LNCaP clone FGC (cell line): ENCODE measurements at regions not wholly inside any gene's neighbourhood (a gene's known extent, or its start where the extent isn't known, plus 50 kb on each side); places are given as distances from the start of the nearest gene placed in this dataset.

ENCODE experiments used
- DNase-seq: peaks from one replicate; pipeline ENCODE4 v3.0.0-alpha.2; 2011; ENCODE audit warnings: low read depth
- H3K4me3 ChIP-seq: 2 replicates; pipeline ENCODE4 v1.5.1; 2011; ENCODE audit warnings: mild to moderate bottlenecking, low read depth, low read length, control low read depth
- TF ChIP-seq, protein P1 (sequence below): IDR thresholded peaks from 2 replicates; pipeline ENCODE4 v1.5.1; 2012; ENCODE audit warnings: mild to moderate bottlenecking; ENCODE audit not compliant: control insufficient read depth, insufficient read depth; ENCODE audit errors: extremely low read depth

- no peak overlapping the region for H3K4me3 ChIP-seq
- DNase-seq: no peak
- TF ChIP-seq, protein P1, sequence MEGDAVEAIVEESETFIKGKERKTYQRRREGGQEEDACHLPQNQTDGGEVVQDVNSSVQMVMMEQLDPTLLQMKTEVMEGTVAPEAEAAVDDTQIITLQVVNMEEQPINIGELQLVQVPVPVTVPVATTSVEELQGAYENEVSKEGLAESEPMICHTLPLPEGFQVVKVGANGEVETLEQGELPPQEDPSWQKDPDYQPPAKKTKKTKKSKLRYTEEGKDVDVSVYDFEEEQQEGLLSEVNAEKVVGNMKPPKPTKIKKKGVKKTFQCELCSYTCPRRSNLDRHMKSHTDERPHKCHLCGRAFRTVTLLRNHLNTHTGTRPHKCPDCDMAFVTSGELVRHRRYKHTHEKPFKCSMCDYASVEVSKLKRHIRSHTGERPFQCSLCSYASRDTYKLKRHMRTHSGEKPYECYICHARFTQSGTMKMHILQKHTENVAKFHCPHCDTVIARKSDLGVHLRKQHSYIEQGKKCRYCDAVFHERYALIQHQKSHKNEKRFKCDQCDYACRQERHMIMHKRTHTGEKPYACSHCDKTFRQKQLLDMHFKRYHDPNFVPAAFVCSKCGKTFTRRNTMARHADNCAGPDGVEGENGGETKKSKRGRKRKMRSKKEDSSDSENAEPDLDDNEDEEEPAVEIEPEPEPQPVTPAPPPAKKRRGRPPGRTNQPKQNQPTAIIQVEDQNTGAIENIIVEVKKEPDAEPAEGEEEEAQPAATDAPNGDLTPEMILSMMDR: no peak
Measured at GRCh38 chr1:224535641-224536040, 80.5 kb upstream of the CNIH3 start.

- H3K4me3 ChIP-seq: no peak overlapping the region
- DNase-seq: no peak
- TF ChIP-seq, protein P1: no peak
Measured at GRCh38 chr1:224539971-224540370, 76.1 kb upstream of the CNIH3 start.

DNA sequence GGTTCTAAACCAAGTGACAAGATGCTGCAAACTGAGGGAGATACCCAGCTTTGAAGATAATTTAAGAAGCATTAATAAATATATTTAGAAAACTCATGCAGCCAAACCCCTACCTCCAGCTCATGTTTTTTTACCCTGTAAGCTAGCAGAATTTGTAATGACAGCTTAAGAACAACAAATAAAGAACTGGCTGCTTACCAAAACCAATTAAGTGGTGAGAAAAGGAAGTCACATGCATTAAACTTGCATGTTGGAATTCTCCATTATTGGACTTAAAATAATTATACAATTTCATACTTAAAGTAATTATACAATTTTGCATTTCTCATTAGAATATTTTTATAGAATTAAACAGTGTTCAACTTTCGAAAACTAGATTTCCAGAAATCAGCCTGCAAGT, 75.6 kb upstream of the CNIH3 start:
- DNase-seq: peak; percentile 67
- TF ChIP-seq, protein P1: no peak
- H3K4me3 ChIP-seq: no peak overlapping the region

- TF ChIP-seq, protein P1: no peak
- DNase-seq: no peak
- H3K4me3 ChIP-seq: no peak overlapping the region
Measured at GRCh38 chr1:224541072-224541790, 74.9 kb upstream of the CNIH3 start.

DNA sequence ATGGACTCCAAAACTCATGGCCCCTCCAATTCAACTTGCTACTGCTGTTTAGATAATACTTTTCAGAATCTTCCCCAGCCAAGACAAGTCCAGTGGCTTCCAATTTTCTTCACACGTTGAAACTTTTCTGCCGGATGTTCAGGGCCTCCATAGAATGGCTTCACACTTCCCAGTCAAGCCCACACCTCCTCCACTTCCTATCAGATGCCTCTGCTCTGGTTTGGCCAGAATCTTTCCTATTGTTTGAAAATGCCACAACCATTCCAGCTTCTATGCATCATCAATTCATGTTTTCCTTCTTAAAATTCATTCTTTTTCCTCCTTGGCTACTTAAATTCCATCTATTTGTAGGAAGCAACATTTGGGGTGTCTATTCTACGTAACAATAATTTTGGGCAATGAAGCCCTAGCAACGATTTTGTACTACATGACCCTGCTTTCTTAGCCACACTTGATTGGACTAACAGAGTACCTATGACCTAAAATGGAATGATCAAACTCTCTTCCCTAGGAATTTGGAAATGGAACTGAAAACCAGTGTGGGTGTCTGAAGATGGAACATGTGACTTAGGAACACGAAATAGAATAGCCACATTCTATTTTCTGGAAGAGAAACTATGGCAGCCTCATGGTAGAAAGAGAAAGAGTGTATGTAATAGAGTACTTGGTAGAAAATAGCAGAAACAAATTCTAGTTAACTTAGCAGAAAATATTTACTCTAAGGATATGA, 74.1 kb upstream of the CNIH3 start:
- no peak overlapping the region for H3K4me3 ChIP-seq
- TF ChIP-seq, protein P1: no peak
- DNase-seq: no peak

DNA sequence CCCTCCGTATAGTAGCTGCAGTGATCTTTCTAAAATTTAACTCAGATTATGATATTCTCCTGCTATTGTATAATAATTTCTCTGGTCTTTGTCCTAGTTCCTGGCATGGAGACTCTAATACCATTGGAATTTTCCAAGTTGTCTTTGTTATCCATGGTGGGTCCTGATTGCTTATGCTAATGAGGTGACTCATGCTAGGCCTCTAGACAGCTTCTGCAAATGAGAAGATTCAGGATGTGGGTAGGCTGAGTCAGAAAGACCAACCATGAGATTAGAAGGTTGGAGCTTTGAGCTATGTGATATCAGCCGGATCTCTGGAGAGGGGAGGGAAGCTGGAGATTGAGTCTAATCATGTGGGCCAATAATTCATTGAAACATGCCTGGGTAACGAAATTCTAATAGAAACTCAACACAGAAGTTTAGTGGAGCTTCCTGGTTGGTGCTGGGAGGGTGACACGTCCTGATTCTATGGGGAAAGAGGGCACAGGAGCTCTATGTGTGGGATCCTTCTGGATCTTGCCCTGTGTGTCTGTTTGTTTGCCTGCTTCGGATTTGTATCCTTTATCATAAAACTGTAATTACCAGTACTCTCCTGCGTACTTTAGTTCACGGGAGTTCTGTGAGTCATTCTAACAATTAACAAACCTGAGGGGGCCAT, 73.2 kb upstream of the CNIH3 start:
- no peak for DNase-seq
- H3K4me3 ChIP-seq: no peak overlapping the region
- TF ChIP-seq, protein P1: no peak

DNA sequence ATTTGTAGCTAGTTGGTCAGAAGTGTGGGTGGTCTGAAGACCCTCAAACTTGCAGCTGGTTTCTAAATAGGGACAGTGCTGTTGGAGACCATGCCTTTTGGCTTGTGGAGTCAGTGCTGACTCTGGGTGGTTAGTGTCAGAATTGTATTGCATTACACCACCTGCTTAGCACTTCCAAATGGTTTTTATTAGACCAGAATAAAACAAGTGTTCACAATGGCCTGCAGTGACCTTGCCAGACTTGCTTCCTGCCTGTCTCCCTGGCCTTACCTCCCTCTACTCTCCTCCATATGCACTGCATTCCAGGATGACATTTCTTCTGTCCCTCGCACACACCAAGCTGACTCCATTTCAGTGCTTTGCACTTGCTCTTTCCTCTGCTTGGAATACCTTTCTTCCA, 72.7 kb upstream of the CNIH3 start:
- H3K4me3 ChIP-seq: no peak overlapping the region
- TF ChIP-seq, protein P1: no peak
- DNase-seq: no peak
